GM23338 (cell line): ENCODE measurements at regions not wholly inside any gene's neighbourhood (a gene's known extent, or its start where the extent isn't known, plus 50 kb on each side); places are given as distances from the start of the nearest gene placed in this dataset.

Experiments
- ATAC-seq: fragments of 200-7000 bp; cut with Tn5 transposase; 3 replicates; pipeline ENCODE4 v1.9.1; 2020
- DNase-seq: peaks from one replicate; pipeline ENCODE4 v3.0.0-alpha.2; 2015; ENCODE audit warnings: low spot score
- H2AFZ ChIP-seq: fragments of 200-600 bp; sonication (generic); 2 replicates; pipeline ENCODE4 v1.8.0; 2016; ENCODE audit warnings: antibody characterized with exemption, mild to moderate bottlenecking, moderate library complexity
- H3F3A ChIP-seq: fragments of 200-600 bp; sonication (generic); replicated peaks from 2 replicates; pipeline ENCODE4 v1.8.0; 2017; ENCODE audit warnings: antibody characterized with exemption, mixed run types, low read depth
- H3K27ac ChIP-seq: fragments of 200-600 bp; sonication (generic); 2 replicates; pipeline ENCODE4 v1.6.1; 2016; ENCODE audit warnings: low read depth
- H3K27me3 ChIP-seq: fragments of 200-600 bp; sonication (generic); 2 replicates; pipeline ENCODE4 v1.8.0; 2016; ENCODE audit warnings: mild to moderate bottlenecking, mixed run types, moderate library complexity; ENCODE audit not compliant: insufficient read depth
- H3K36me3 ChIP-seq: fragments of 200-600 bp; sonication (generic); 2 replicates; pipeline ENCODE4 v1.8.0; 2016; ENCODE audit warnings: mild to moderate bottlenecking; ENCODE audit not compliant: insufficient read depth
- H3K4me1 ChIP-seq: fragments of 200-600 bp; sonication (generic); 2 replicates; pipeline ENCODE4 v1.8.0; 2016; ENCODE audit warnings: mild to moderate bottlenecking, moderate library complexity; ENCODE audit not compliant: insufficient read depth
- H3K4me2 ChIP-seq: fragments of 200-600 bp; sonication (generic); 2 replicates; pipeline ENCODE4 v1.7.1; 2017; ENCODE audit warnings: mixed run types
- H3K4me3 ChIP-seq: fragments of 200-600 bp; sonication (generic); 2 replicates; pipeline ENCODE4 v1.6.1; 2016; ENCODE audit warnings: mixed run types
- H3K79me2 ChIP-seq: fragments of 200-600 bp; sonication (generic); replicated peaks from 2 replicates; pipeline ENCODE4 v1.8.0; 2017; ENCODE audit warnings: mild to moderate bottlenecking; ENCODE audit not compliant: insufficient read depth
- H3K9me2 ChIP-seq: fragments of 200-600 bp; sonication (generic); 2 replicates; pipeline ENCODE4 v1.8.0; 2017; ENCODE audit not compliant: insufficient read depth
- H4K20me1 ChIP-seq: fragments of 200-600 bp; sonication (generic); replicated peaks from 2 replicates; pipeline ENCODE4 v1.8.0; 2017; ENCODE audit warnings: mild to moderate bottlenecking; ENCODE audit not compliant: insufficient read depth
- H3K27ac Mint-ChIP-seq: 2 replicates; pipeline ENCODE4 v1.8.0; 2020; ENCODE audit warnings: inconsistent platforms, mild to moderate bottlenecking, moderate library complexity, mixed read lengths
- H3K27me3 Mint-ChIP-seq: 3 replicates; pipeline ENCODE4 v1.8.0; 2022; ENCODE audit warnings: low read depth, mild to moderate bottlenecking, moderate library complexity, mixed read lengths, inconsistent platforms; ENCODE audit not compliant: insufficient read depth, poor library complexity
- H3K36me3 Mint-ChIP-seq: 3 replicates; pipeline ENCODE4 v1.8.0; 2021; ENCODE audit warnings: low read depth, mild to moderate bottlenecking, inconsistent platforms, moderate library complexity, mixed read lengths
- H3K4me1 Mint-ChIP-seq: 3 replicates; pipeline ENCODE4 v1.8.0; 2020; ENCODE audit warnings: mild to moderate bottlenecking, inconsistent platforms, mixed read lengths
- H3K4me3 Mint-ChIP-seq: 3 replicates; pipeline ENCODE4 v1.8.0; 2021; ENCODE audit warnings: moderate library complexity, mild to moderate bottlenecking, inconsistent platforms, mixed read lengths
- H3K9me3 Mint-ChIP-seq: 3 replicates; pipeline ENCODE4 v1.8.0; 2020; ENCODE audit warnings: moderate library complexity, mild to moderate bottlenecking, inconsistent platforms, mixed read lengths
- ETS1 ChIP-seq: IDR thresholded peaks from 2 replicates; pipeline ENCODE4 v1.6.1; 2016; ENCODE audit warnings: antibody characterized with exemption
- EZH2 ChIP-seq: fragments of 200-600 bp; sonication (generic); IDR thresholded peaks from one replicate; pipeline ENCODE4 v1.8.0; 2017; ENCODE audit warnings: antibody characterized with exemption, mild to moderate bottlenecking, low read depth; ENCODE audit not compliant: unreplicated experiment
- EZH2phosphoT487 ChIP-seq: fragments of 200-600 bp; sonication (generic); IDR thresholded peaks from one replicate; pipeline ENCODE4 v1.8.1; 2018; ENCODE audit warnings: antibody characterized with exemption; ENCODE audit not compliant: unreplicated experiment
- JUNB ChIP-seq: IDR thresholded peaks from one replicate; pipeline ENCODE4 v1.6.1; 2016; ENCODE audit warnings: antibody characterized with exemption; ENCODE audit not compliant: unreplicated experiment
- NANOG ChIP-seq: IDR thresholded peaks from 2 replicates; pipeline ENCODE4 v1.6.1; 2016; ENCODE audit warnings: antibody characterized with exemption, borderline replicate concordance
- REST ChIP-seq: IDR thresholded peaks from one replicate; pipeline ENCODE4 v1.6.1; 2018; ENCODE audit warnings: antibody characterized with exemption; ENCODE audit not compliant: unreplicated experiment
- STAT1 ChIP-seq: IDR thresholded peaks from one replicate; pipeline ENCODE4 v1.6.1; 2016; ENCODE audit warnings: antibody characterized with exemption; ENCODE audit not compliant: unreplicated experiment
- ZNF114 ChIP-seq: fragments of 250-450 bp; sonication (Bioruptor Pico); IDR thresholded peaks from 2 replicates; pipeline ENCODE4 v1.5.0; 2020; ENCODE audit warnings: mild to moderate bottlenecking, moderate library complexity
- ZNF331 ChIP-seq: fragments of 250-450 bp; sonication (Bioruptor Pico); IDR thresholded peaks from 2 replicates; pipeline ENCODE4 v1.5.0; 2020; ENCODE audit warnings: low read depth, mild to moderate bottlenecking, moderate library complexity
- ZNF462 ChIP-seq: fragments of 250-450 bp; sonication (Bioruptor Pico); IDR thresholded peaks from 2 replicates; pipeline ENCODE4 v1.5.0; 2020; ENCODE audit warnings: mild to moderate bottlenecking, moderate library complexity

- Mint-ChIP-seq H3K27ac (no peak overlapping the region), H3K27me3 (no peaks in the 10 kb centered on the region), H3K4me3 (no peak overlapping the region), H3K4me1 (peaks cover 9% of the 10 kb centered on the region; the same call in 2 of the 3 replicates), H3K9me3 (no peaks in the 10 kb centered on the region), H3K36me3 (no peaks in the 10 kb centered on the region)
- no peaks in the 10 kb centered on the region for H3K36me3 ChIP-seq
- no peaks in the 10 kb centered on the region for H3K79me2 ChIP-seq
- H4K20me1 ChIP-seq = no peaks in the 10 kb centered on the region
- no peaks in the 10 kb centered on the region for H3K9me2 ChIP-seq
- no peaks in the 10 kb centered on the region for H3F3A ChIP-seq
- H3K27ac ChIP-seq = no peak overlapping the region
- no peaks in the 10 kb centered on the region for H3K27me3 ChIP-seq
- no peak overlapping the region for H2AFZ ChIP-seq
- no peak for ATAC-seq
- DNase-seq = no peak
- no peak overlapping the region for H3K4me2 ChIP-seq
- H3K4me1 ChIP-seq = peaks cover 6% of the 10 kb centered on the region
- no peak for TF ChIP-seq ZNF462 (CRISPR knock-in tag)
- no peak overlapping the region for H3K4me3 ChIP-seq
Measured at GRCh38 chr13:71214821-71215220, 652.2 kb downstream of the DACH1 start.

GRCh38 chr13:71214357-71214756 is 652.6 kb downstream of the DACH1 start:
- no peak overlapping the region for H3K4me3 Mint-ChIP-seq
- no peak for ATAC-seq
- TF ChIP-seq REST (no peak), JUNB (no peak), EZH2phosphoT487 (no peak), NANOG (no peak), ZNF331 (no peak), ZNF114 (CRISPR knock-in tag) (no peak), ETS1 (no peak), STAT1 (no peak), EZH2 (no peak)

More at GRCh38 chr13:71214357-71214756, 652.6 kb downstream of the DACH1 start:
- no peaks in the 10 kb centered on the region for H3K36me3 Mint-ChIP-seq
- Histone ChIP-seq H3K4me2 (no peak overlapping the region), H3K36me3 (no peaks in the 10 kb centered on the region), H3K9me2 (no peaks in the 10 kb centered on the region), H3F3A (no peaks in the 10 kb centered on the region), H3K4me1 (peaks cover 1% of the 10 kb centered on the region), H3K27me3 (no peaks in the 10 kb centered on the region), H3K27ac (no peak overlapping the region), H4K20me1 (no peaks in the 10 kb centered on the region), H2AFZ (peak overlapping the region; percentile 12; the same call in 1 of the 2 replicates), H3K4me3 (no peak overlapping the region), H3K79me2 (no peaks in the 10 kb centered on the region)
- H3K27me3 Mint-ChIP-seq = no peaks in the 10 kb centered on the region
- no peak overlapping the region for H3K27ac Mint-ChIP-seq
- H3K9me3 Mint-ChIP-seq = no peaks in the 10 kb centered on the region
- no peak for DNase-seq
- H3K4me1 Mint-ChIP-seq = peaks cover 4% of the 10 kb centered on the region; the same call in 2 of the 3 replicates
